ENCODE measurements at regions not wholly inside any gene's neighbourhood (a gene's known extent, or its start where the extent isn't known, plus 50 kb on each side); places are given as distances from the start of the nearest gene placed in this dataset.

GRCh38 chr9:24841993-24842392 lies 296.3 kb upstream of the IZUMO3 start:
- TF ChIP-seq CTCF (IDR thresholded peaks at IDR 0.05): no peak
- TF ChIP-seq POLR2AphosphoS5 (IDR thresholded peaks at IDR 0.05; ENCODE audit: low read depth, low read length): no peak
- no peak for TF ChIP-seq SIN3A (IDR thresholded peaks at IDR 0.05; ENCODE audit: borderline replicate concordance, insufficient read depth, low read depth, low read length)
